ENCODE measurements at regions not wholly inside any gene's neighbourhood (a gene's known extent, or its start where the extent isn't known, plus 50 kb on each side); places are given as distances from the start of the nearest gene placed in this dataset.

GRCh38 chr20:23225407-23226060 is 125.1 kb upstream of the NXT1 start:
- POLR2A ChIA-PET (ENCODE audit: unreplicated experiment), result no interaction called here
- in situ Hi-C loops (cut with MboI; ENCODE audit: low sequenced_read_pairs), result no loop called here
- DNase-seq, result peak; percentile 82
- Histone ChIP-seq H3K4me2 (ENCODE audit: low read depth, low read length) (no peak overlapping the region; the same call in 1 of the 2 replicates), H3K18ac (ENCODE audit: low read depth, low read length) (no peak overlapping the region), H2BK120ac (ENCODE audit: low read depth, low read length) (peak overlapping the region; percentile 18), H3K9me1 (ENCODE audit: insufficient read depth, low read length) (peaks cover 6% of the 10 kb centered on the region; the same call in 1 of the 2 replicates), H2BK20ac (ENCODE audit: low read depth, low read length) (0 out of 2 replicates have a peak overlapping the region, but pooled peaks have one; percentile 13), H3K27ac (ENCODE audit: insufficient read depth, low read length) (no peak overlapping the region), H3K27me3 (ENCODE audit: control insufficient read depth, insufficient read depth, low read length) (peaks cover 2% of the 10 kb centered on the region; the same call in 1 of the 2 replicates), H3K4ac (ENCODE audit: low read depth, low read length) (no peak overlapping the region), H3K36me3 (ENCODE audit: control insufficient read depth, insufficient read depth, low read length) (no peaks in the 10 kb centered on the region), H3K4me1 (ENCODE audit: control insufficient read depth, insufficient read depth, low read length) (peaks cover 12% of the 10 kb centered on the region), H2BK15ac (ENCODE audit: low read depth, low read length) (no peak overlapping the region), H4K20me1 (ENCODE audit: insufficient read depth, low read length) (no peaks in the 10 kb centered on the region), H2BK5ac (ENCODE audit: low read depth, low read length, poor library complexity, severe bottlenecking) (no peak overlapping the region), H4K8ac (ENCODE audit: low read depth in 2 of 2, low read length in 2 of 2) (no peak overlapping the region), H3K9ac (ENCODE audit: low read depth, low read length) (no peak overlapping the region), H3K56ac (ENCODE audit: extremely low read depth, insufficient read depth, low read length) (no peak overlapping the region), H2AFZ (replicated peaks; ENCODE audit: low read length, poor library complexity) (no peak overlapping the region), H4K5ac (ENCODE audit: low read depth, low read length) (no peak overlapping the region), H3K79me1 (ENCODE audit: low read depth in 1 of 2, low read length in 2 of 2) (no peaks in the 10 kb centered on the region), H2AK5ac (ENCODE audit: low read depth, low read length) (no peak overlapping the region), H4K91ac (ENCODE audit: insufficient read depth, low read depth, low read length) (no peak overlapping the region), H3K14ac (replicated peaks; ENCODE audit: low read depth, low read length) (no peak overlapping the region), H3K4me3 (ENCODE audit: insufficient read depth, low read depth, low read length) (no peak overlapping the region), H3K23ac (ENCODE audit: low read depth, low read length) (no peak overlapping the region), H2AK9ac (replicated peaks; ENCODE audit: low read depth, low read length, poor library complexity) (no peak overlapping the region), H3K9me3 (ENCODE audit: control insufficient read depth, insufficient read depth, low read length) (peaks cover 2% of the 10 kb centered on the region; the same call in 1 of the 2 replicates)
- dilution Hi-C loops (cut with HindIII; ENCODE audit: low sequenced_read_pairs, unreplicated experiment), result no loop called here
- TF ChIP-seq CEBPB (IDR thresholded peaks at IDR 0.05; ENCODE audit: low read depth, low read length), result peak; percentile 98
- TF ChIP-seq SMC3 (IDR thresholded peaks at IDR 0.05; ENCODE audit: low read depth, low read length), result no peak
- peak; percentile 8; the same call in 1 of the 2 replicates for TF ChIP-seq NFE2L2 (IDR thresholded peaks at IDR 0.05; ENCODE audit: low read depth, low read length)
- intact Hi-C loops (cut with micrococcal nuclease), result no loop called here
- ATAC-seq (ENCODE audit: low read depth), result peak; percentile 52
- no TSS peak for BruUV-seq (replicated peaks)
- WGBS, 2 experiments (ENCODE audit: extremely low coverage in 2 of 2, insufficient read length in 1 of 2), result 0% methylated on average over 1 of the region's 6 CpGs; no CpG with 5 or more reads in 1 of the 2 experiments
- CTCF ChIA-PET, result no interaction called here
